ENCODE measurements at regions not wholly inside any gene's neighbourhood (a gene's known extent, or its start where the extent isn't known, plus 50 kb on each side); places are given as distances from the start of the nearest gene placed in this dataset.

DNA sequence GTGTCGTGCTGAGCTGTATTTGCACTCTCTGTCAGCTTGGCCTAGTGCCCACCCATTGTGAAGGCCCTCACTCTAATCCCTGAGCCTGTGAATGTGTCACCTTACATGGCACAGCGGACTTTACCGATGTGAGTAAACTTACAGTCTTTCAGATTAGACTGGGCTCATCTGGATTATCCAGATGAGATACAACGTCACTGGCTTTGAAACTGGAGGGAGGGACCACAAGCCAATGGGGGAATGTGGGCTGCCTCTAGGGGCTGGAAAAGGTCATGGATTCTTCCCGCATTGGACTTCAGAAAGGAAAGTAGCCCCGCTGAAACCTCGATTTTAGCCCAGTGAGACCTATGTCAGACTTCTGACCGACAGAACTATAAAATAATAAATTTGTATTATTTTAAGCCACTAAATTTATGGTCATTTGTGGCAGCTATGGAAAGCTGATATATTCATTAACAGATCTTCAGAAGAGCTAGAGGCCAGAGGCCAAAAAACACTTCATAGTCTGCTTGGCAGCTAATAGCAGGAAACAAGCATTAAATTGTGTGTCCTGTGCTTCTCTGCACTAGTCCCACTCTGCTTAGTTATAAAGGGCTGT, 139.0 kb upstream of the GAS1 start:
- no peak overlapping the region for H3K4me3 ChIP-seq (ENCODE audit: control insufficient read depth in 2 of 3, extremely low read depth in 1 of 3, insufficient read depth in 2 of 3, low read depth in 1 of 3, low read length in 3 of 3)
- H3K36me3 ChIP-seq (ENCODE audit: control insufficient read depth in 2 of 2, extremely low read depth in 1 of 2, insufficient read depth in 2 of 2, low read length in 2 of 2) = no peaks in the 10 kb centered on the region
- no peak overlapping the region for H3K9ac ChIP-seq (ENCODE audit: control insufficient read depth, extremely low read depth, insufficient read depth, low read length)
- H3K4me1 ChIP-seq (ENCODE audit: control insufficient read depth, extremely low read depth, insufficient read depth, low read length) = no peaks in the 10 kb centered on the region
- no peaks in the 10 kb centered on the region for H4K20me1 ChIP-seq (ENCODE audit: control insufficient read depth, extremely low read depth, insufficient read depth, low read length)
- no peaks in the 10 kb centered on the region for H3K79me2 ChIP-seq (ENCODE audit: control insufficient read depth, insufficient read depth, low read length)
- no peak overlapping the region for H2AFZ ChIP-seq (ENCODE audit: control insufficient read depth, low read length)
- DNase-seq (ENCODE audit: low read depth, low spot score) (no peak), FAIRE-seq (no peak)
- no peak overlapping the region for H3K27ac ChIP-seq (ENCODE audit: control insufficient read depth, insufficient read depth, low read length)
- no peak overlapping the region for H3K4me2 ChIP-seq (ENCODE audit: control insufficient read depth, extremely low read depth, insufficient read depth, low read depth, low read length)
- H3K27me3 ChIP-seq (ENCODE audit: control insufficient read depth, extremely low read depth, insufficient read depth, low read length) = no peaks in the 10 kb centered on the region
- no peaks in the 10 kb centered on the region for H3K9me1 ChIP-seq (ENCODE audit: control insufficient read depth, extremely low read depth, insufficient read depth, low read length)
- TF ChIP-seq, protein P1, sequence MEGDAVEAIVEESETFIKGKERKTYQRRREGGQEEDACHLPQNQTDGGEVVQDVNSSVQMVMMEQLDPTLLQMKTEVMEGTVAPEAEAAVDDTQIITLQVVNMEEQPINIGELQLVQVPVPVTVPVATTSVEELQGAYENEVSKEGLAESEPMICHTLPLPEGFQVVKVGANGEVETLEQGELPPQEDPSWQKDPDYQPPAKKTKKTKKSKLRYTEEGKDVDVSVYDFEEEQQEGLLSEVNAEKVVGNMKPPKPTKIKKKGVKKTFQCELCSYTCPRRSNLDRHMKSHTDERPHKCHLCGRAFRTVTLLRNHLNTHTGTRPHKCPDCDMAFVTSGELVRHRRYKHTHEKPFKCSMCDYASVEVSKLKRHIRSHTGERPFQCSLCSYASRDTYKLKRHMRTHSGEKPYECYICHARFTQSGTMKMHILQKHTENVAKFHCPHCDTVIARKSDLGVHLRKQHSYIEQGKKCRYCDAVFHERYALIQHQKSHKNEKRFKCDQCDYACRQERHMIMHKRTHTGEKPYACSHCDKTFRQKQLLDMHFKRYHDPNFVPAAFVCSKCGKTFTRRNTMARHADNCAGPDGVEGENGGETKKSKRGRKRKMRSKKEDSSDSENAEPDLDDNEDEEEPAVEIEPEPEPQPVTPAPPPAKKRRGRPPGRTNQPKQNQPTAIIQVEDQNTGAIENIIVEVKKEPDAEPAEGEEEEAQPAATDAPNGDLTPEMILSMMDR (optimal IDR thresholded peaks at IDR 0.05 in 1 of 3, IDR thresholded peaks at IDR 0.05 in 1 of 3, conservative IDR thresholded peaks at IDR 0.05 in 1 of 3; ENCODE audit: extremely low read depth in 1 of 3, insufficient read depth in 2 of 3, low read length in 3 of 3) = no peak
- no peak for TF ChIP-seq EZH2 (IDR thresholded peaks at IDR 0.05; ENCODE audit: low read length)
- peaks cover 2% of the 10 kb centered on the region for H3K9me3 ChIP-seq (ENCODE audit: control insufficient read depth, low read depth, low read length)
- dilution Hi-C loops (cut with MboI; ENCODE audit: extremely low pct_ligation_motif_present, low sequenced_read_pairs) = no loop called here

DNA sequence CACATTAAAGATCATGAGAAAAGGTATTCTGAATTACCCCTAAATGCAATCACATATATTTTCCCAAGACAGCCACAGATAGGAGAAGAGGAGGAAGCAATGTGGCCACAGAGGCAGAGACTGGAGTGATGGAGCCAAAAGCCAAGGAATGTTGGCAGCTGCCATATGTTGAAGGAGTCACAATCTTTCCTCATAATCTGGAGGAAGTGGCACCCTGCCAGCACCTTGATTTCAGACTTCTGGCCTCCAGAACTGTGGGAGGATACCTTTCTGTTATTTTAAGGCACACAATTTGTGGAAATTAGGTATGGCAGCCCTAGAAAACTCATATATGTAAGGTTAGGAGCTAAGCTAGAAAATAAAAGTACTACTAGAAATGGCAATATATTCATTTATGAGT, 139.9 kb upstream of the GAS1 start:
- Histone ChIP-seq H2AFZ (ENCODE audit: control insufficient read depth, low read length) (no peak overlapping the region), H3K9me1 (ENCODE audit: control insufficient read depth, extremely low read depth, insufficient read depth, low read length) (no peaks in the 10 kb centered on the region), H3K9ac (ENCODE audit: control insufficient read depth, extremely low read depth, insufficient read depth, low read length) (no peak overlapping the region), H3K9me3 (ENCODE audit: control insufficient read depth, low read depth, low read length) (peaks cover 2% of the 10 kb centered on the region), H3K79me2 (ENCODE audit: control insufficient read depth, insufficient read depth, low read length) (no peaks in the 10 kb centered on the region), H3K27me3 (ENCODE audit: control insufficient read depth, extremely low read depth, insufficient read depth, low read length) (no peaks in the 10 kb centered on the region), H3K4me2 (ENCODE audit: control insufficient read depth, extremely low read depth, insufficient read depth, low read depth, low read length) (no peak overlapping the region), H3K36me3 (ENCODE audit: control insufficient read depth in 2 of 2, extremely low read depth in 1 of 2, insufficient read depth in 2 of 2, low read length in 2 of 2) (no peaks in the 10 kb centered on the region), H3K4me1 (ENCODE audit: control insufficient read depth, extremely low read depth, insufficient read depth, low read length) (no peaks in the 10 kb centered on the region), H3K4me3 (ENCODE audit: control insufficient read depth in 2 of 3, extremely low read depth in 1 of 3, insufficient read depth in 2 of 3, low read depth in 1 of 3, low read length in 3 of 3) (no peak overlapping the region), H4K20me1 (ENCODE audit: control insufficient read depth, extremely low read depth, insufficient read depth, low read length) (no peaks in the 10 kb centered on the region), H3K27ac (ENCODE audit: control insufficient read depth, insufficient read depth, low read length) (no peak overlapping the region)
- TF ChIP-seq, protein P1 (optimal IDR thresholded peaks at IDR 0.05 in 1 of 3, IDR thresholded peaks at IDR 0.05 in 1 of 3, conservative IDR thresholded peaks at IDR 0.05 in 1 of 3; ENCODE audit: extremely low read depth in 1 of 3, insufficient read depth in 2 of 3, low read length in 3 of 3) = no peak
- no peak for TF ChIP-seq EZH2 (IDR thresholded peaks at IDR 0.05; ENCODE audit: low read length)
- FAIRE-seq (no peak), DNase-seq (ENCODE audit: low read depth, low spot score) (no peak)
- dilution Hi-C loops (cut with MboI; ENCODE audit: extremely low pct_ligation_motif_present, low sequenced_read_pairs) = no loop called here
